T-helper 22 cell (primary cell): ENCODE measurements at regions not wholly inside any gene's neighbourhood (a gene's known extent, or its start where the extent isn't known, plus 50 kb on each side); places are given as distances from the start of the nearest gene placed in this dataset.
A peak's percentile ranks its signal among the peaks of the same experiment; 100 is the strongest.

ENCODE experiments used
- DNase-seq: peaks from one replicate; pipeline ENCODE4 v3.0.0-alpha.2; 2020; ENCODE audit warnings: low read depth

GRCh38 chr12:92089559-92089958, 56.1 kb downstream of the BTG1 start:
- DNase-seq = no peak

- no peak for DNase-seq
These were observed 56.8 kb downstream of the BTG1 start for GRCh38 chr12:92088805-92089204.

GRCh38 chr12:92085736-92086040, 60.0 kb downstream of the BTG1 start:
- DNase-seq = no peak

- no peak for DNase-seq
These were observed 60.5 kb downstream of the BTG1 start for GRCh38 chr12:92085040-92085735.

GRCh38 chr12:92080911-92081285, 64.7 kb downstream of the BTG1 start:
- no peak for DNase-seq

- no peak for DNase-seq
These were observed 66.6 kb downstream of the BTG1 start for GRCh38 chr12:92079054-92079385.

- no peak for DNase-seq
These were observed 67.2 kb downstream of the BTG1 start for GRCh38 chr12:92078167-92079053.

- no peak for DNase-seq
These were observed 68.1 kb downstream of the BTG1 start for GRCh38 chr12:92077530-92077929.

GRCh38 chr12:92076101-92076500, 69.5 kb downstream of the BTG1 start:
- no peak for DNase-seq

GRCh38 chr12:92075425-92075914, 70.2 kb downstream of the BTG1 start:
- DNase-seq = no peak

- DNase-seq = no peak
These were observed 70.8 kb downstream of the BTG1 start for GRCh38 chr12:92074889-92075288.

GRCh38 chr12:92073094-92073493, 72.6 kb downstream of the BTG1 start:
- no peak for DNase-seq

- DNase-seq = no peak
These were observed 73.5 kb downstream of the BTG1 start for GRCh38 chr12:92072112-92072511.

- DNase-seq = no peak
These were observed 74.7 kb downstream of the BTG1 start for GRCh38 chr12:92070864-92071445.

GRCh38 chr12:92070054-92070863, 75.4 kb downstream of the BTG1 start:
- no peak for DNase-seq

GRCh38 chr12:92068459-92068858, 77.2 kb downstream of the BTG1 start:
- no peak for DNase-seq

- DNase-seq = no peak
These were observed 80.0 kb downstream of the BTG1 start for GRCh38 chr12:92065639-92066038.

- DNase-seq = peak; percentile 48
These were observed 80.6 kb downstream of the BTG1 start for GRCh38 chr12:92065018-92065499.

- DNase-seq = no peak
These were observed 81.2 kb downstream of the BTG1 start for GRCh38 chr12:92064422-92064821.

GRCh38 chr12:92063641-92064040, 82.0 kb downstream of the BTG1 start:
- DNase-seq = no peak

- no peak for DNase-seq
These were observed 82.8 kb downstream of the BTG1 start for GRCh38 chr12:92062539-92063493.
